CD8-positive, alpha-beta memory T cell (primary cell): ENCODE measurements at regions not wholly inside any gene's neighbourhood (a gene's known extent, or its start where the extent isn't known, plus 50 kb on each side); places are given as distances from the start of the nearest gene placed in this dataset.
"Not testable (repeated sequence)": the region's sequence is repeated elsewhere in the genome, so short reads cannot be mapped to it uniquely, and the experiment has no call there.

Source experiments
- CTCF ChIA-PET: fragments of 350-600 bp; sonication (Branson Sonifier 250); formaldehyde crosslinking; loops from one replicate; lab custom pipeline; 2021; ENCODE audit warnings: antibody characterized with exemption; lab: Charles Lee
- POLR2A ChIA-PET: fragments of 350-600 bp; sonication (Branson Sonifier 250); formaldehyde crosslinking; loops from one replicate; lab custom pipeline; 2021; ENCODE audit warnings: antibody characterized with exemption; lab: Charles Lee
- DNase-seq, 5 donors: peaks; one replicate each; pipeline versions ENCODE4 v3.0.0 to v3.0.0-alpha.2; 2020 to 2022; ENCODE audit warnings: mixed read lengths in 1 of 5
- H3K27ac ChIP-seq: one replicate; pipeline ENCODE4 v1.7.0; 2013; ENCODE audit warnings: low read depth, mild to moderate bottlenecking, low read length, moderate library complexity
- H3K27me3 ChIP-seq: 2 replicates; pipeline ENCODE4 v1.7.0; 2013; ENCODE audit warnings: low read length, mild to moderate bottlenecking; ENCODE audit not compliant: insufficient read depth, poor library complexity, severe bottlenecking
- H3K36me3 ChIP-seq: 2 replicates; pipeline ENCODE4 v1.7.0; 2013; ENCODE audit warnings: mild to moderate bottlenecking, low read length, moderate library complexity; ENCODE audit not compliant: insufficient read depth
- H3K4me1 ChIP-seq: 2 replicates; pipeline ENCODE4 v1.7.0; 2013; ENCODE audit warnings: mild to moderate bottlenecking, low read length, moderate library complexity; ENCODE audit not compliant: insufficient read depth
- H3K4me3 ChIP-seq: 2 replicates; pipeline ENCODE4 v1.7.0; 2013; ENCODE audit warnings: mild to moderate bottlenecking, low read length
- H3K9me3 ChIP-seq: 2 replicates; pipeline ENCODE4 v1.7.0; 2013; ENCODE audit warnings: mild to moderate bottlenecking, low read length
- H3K27ac Mint-ChIP-seq, 8 donors: one replicate each; pipeline ENCODE4 v1.8.0; 2020 to 2021; ENCODE audit warnings: mixed read lengths in 8 of 8, mild to moderate bottlenecking in 6 of 8, inconsistent platforms in 3 of 8, moderate library complexity in 3 of 8
- H3K27me3 Mint-ChIP-seq, 2 donors: one replicate each; pipeline ENCODE4 v1.8.0; 2020 to 2021; ENCODE audit warnings: mixed read lengths in 2 of 2, mild to moderate bottlenecking in 1 of 2, moderate library complexity in 1 of 2
- H3K36me3 Mint-ChIP-seq, 3 donors: one replicate each; pipeline ENCODE4 v1.8.0; 2020 to 2021; ENCODE audit warnings: mixed read lengths in 3 of 3, inconsistent platforms in 1 of 3, mild to moderate bottlenecking in 1 of 3
- H3K4me1 Mint-ChIP-seq, 3 donors: one replicate each; pipeline ENCODE4 v1.8.0; 2020 to 2021; ENCODE audit warnings: mixed read lengths in 3 of 3, inconsistent platforms in 1 of 3, mild to moderate bottlenecking in 1 of 3
- H3K4me3 Mint-ChIP-seq, 7 donors: one replicate each; pipeline ENCODE4 v1.8.0; 2020 to 2021; ENCODE audit warnings: mixed read lengths in 7 of 7, mild to moderate bottlenecking in 6 of 7, moderate library complexity in 4 of 7, inconsistent platforms in 2 of 7
- H3K9me3 Mint-ChIP-seq, 5 donors: one replicate each; pipeline ENCODE4 v1.8.0; 2020 to 2022; ENCODE audit warnings: mixed read lengths in 5 of 5, mild to moderate bottlenecking in 3 of 5, moderate library complexity in 2 of 5, inconsistent platforms in 1 of 5

- H3K9me3 ChIP-seq, H3K4me1 Mint-ChIP-seq, POLR2A ChIA-PET, H3K4me3 ChIP-seq, H3K36me3 ChIP-seq, H3K4me3 Mint-ChIP-seq, H3K27ac ChIP-seq, H3K27me3 Mint-ChIP-seq, H3K36me3 Mint-ChIP-seq, H3K9me3 Mint-ChIP-seq, H3K27ac Mint-ChIP-seq, CTCF ChIA-PET, H3K27me3 ChIP-seq, H3K4me1 ChIP-seq: not testable (repeated sequence)
- DNase-seq = peak in 1 of 5 donors; percentile 36
Observed at GRCh38 chr14:105720852-105721601, 194.6 kb downstream of the TMEM121 start.

- H3K27me3 Mint-ChIP-seq, H3K27ac ChIP-seq, CTCF ChIA-PET, H3K4me1 ChIP-seq, H3K4me3 ChIP-seq, H3K36me3 Mint-ChIP-seq, H3K36me3 ChIP-seq, H3K27ac Mint-ChIP-seq, H3K4me1 Mint-ChIP-seq, H3K9me3 Mint-ChIP-seq, H3K27me3 ChIP-seq, POLR2A ChIA-PET, H3K4me3 Mint-ChIP-seq, H3K9me3 ChIP-seq: not testable (repeated sequence)
- DNase-seq = peak in 1 of 5 donors; percentile 44
Observed at GRCh38 chr14:105721602-105721970, 195.2 kb downstream of the TMEM121 start.

- H3K27me3 ChIP-seq, H3K9me3 ChIP-seq, CTCF ChIA-PET, H3K4me1 Mint-ChIP-seq, POLR2A ChIA-PET, H3K36me3 ChIP-seq, H3K27ac ChIP-seq, H3K4me1 ChIP-seq, H3K4me3 Mint-ChIP-seq, H3K36me3 Mint-ChIP-seq, H3K4me3 ChIP-seq, H3K9me3 Mint-ChIP-seq, H3K27ac Mint-ChIP-seq, H3K27me3 Mint-ChIP-seq: not testable (repeated sequence)
- DNase-seq = peak in 1 of 5 donors; percentile 41
Observed at GRCh38 chr14:105721996-105722709, 195.8 kb downstream of the TMEM121 start.

- H3K4me3 ChIP-seq, H3K4me1 ChIP-seq, H3K27ac ChIP-seq, CTCF ChIA-PET, H3K27ac Mint-ChIP-seq, H3K9me3 ChIP-seq, H3K27me3 Mint-ChIP-seq, H3K27me3 ChIP-seq, H3K36me3 ChIP-seq, H3K4me3 Mint-ChIP-seq, H3K36me3 Mint-ChIP-seq, H3K4me1 Mint-ChIP-seq, POLR2A ChIA-PET: not testable (repeated sequence)
- DNase-seq = peak in 1 of 5 donors; percentile 31
- H3K9me3 Mint-ChIP-seq = peaks cover 8 to 17% (median 11%) of the 10 kb centered on the region in 5 donors
Observed at GRCh38 chr14:105723271-105723670, 196.9 kb downstream of the TMEM121 start.

- DNase-seq = peak in 1 of 5 donors; percentile 16
- H3K27me3 ChIP-seq, H3K36me3 ChIP-seq, POLR2A ChIA-PET, H3K4me3 Mint-ChIP-seq, H3K27ac Mint-ChIP-seq, H3K27me3 Mint-ChIP-seq, H3K4me3 ChIP-seq, H3K4me1 ChIP-seq, CTCF ChIA-PET, H3K36me3 Mint-ChIP-seq, H3K4me1 Mint-ChIP-seq, H3K9me3 ChIP-seq, H3K27ac ChIP-seq: not testable (repeated sequence)
- peaks cover 12 to 17% (median 13%) of the 10 kb centered on the region in 5 donors for H3K9me3 Mint-ChIP-seq
Observed at GRCh38 chr14:105723776-105724175, 197.4 kb downstream of the TMEM121 start.

- H3K9me3 ChIP-seq, H3K4me3 ChIP-seq, H3K4me1 ChIP-seq, POLR2A ChIA-PET, H3K36me3 Mint-ChIP-seq, H3K27me3 ChIP-seq, H3K27ac Mint-ChIP-seq, H3K27ac ChIP-seq, H3K4me1 Mint-ChIP-seq, CTCF ChIA-PET, H3K36me3 ChIP-seq, H3K4me3 Mint-ChIP-seq: not testable (repeated sequence)
- DNase-seq = peak in 1 of 5 donors; percentile 12
- H3K9me3 Mint-ChIP-seq = peaks cover 11 to 18% (median 13%) of the 10 kb centered on the region in 5 donors
- H3K27me3 Mint-ChIP-seq = peaks cover 4 to 21% of the 10 kb centered on the region in 2 donors
Observed at GRCh38 chr14:105729825-105730368, 203.5 kb downstream of the TMEM121 start.

- H3K27ac Mint-ChIP-seq, H3K4me1 Mint-ChIP-seq, H3K27me3 ChIP-seq, H3K36me3 Mint-ChIP-seq, H3K4me3 Mint-ChIP-seq, H3K36me3 ChIP-seq, H3K4me3 ChIP-seq, H3K4me1 ChIP-seq, DNase-seq, H3K27ac ChIP-seq, POLR2A ChIA-PET, CTCF ChIA-PET, H3K9me3 ChIP-seq: not testable (repeated sequence)
- H3K9me3 Mint-ChIP-seq = peaks cover 10 to 15% (median 11%) of the 10 kb centered on the region in 5 donors
- peaks cover 4 to 21% of the 10 kb centered on the region in 2 donors for H3K27me3 Mint-ChIP-seq
Observed at GRCh38 chr14:105730731-105731130, 204.3 kb downstream of the TMEM121 start.

- H3K4me3 Mint-ChIP-seq, CTCF ChIA-PET, H3K4me1 Mint-ChIP-seq, H3K4me3 ChIP-seq, H3K4me1 ChIP-seq, H3K9me3 ChIP-seq, H3K27me3 ChIP-seq, H3K36me3 Mint-ChIP-seq, H3K36me3 ChIP-seq, POLR2A ChIA-PET, H3K27ac ChIP-seq, H3K27ac Mint-ChIP-seq: not testable (repeated sequence)
- peaks cover 10 to 15% (median 11%) of the 10 kb centered on the region in 5 donors for H3K9me3 Mint-ChIP-seq
- peaks cover 4 to 21% of the 10 kb centered on the region in 2 donors for H3K27me3 Mint-ChIP-seq
- peak in 1 of 5 donors; percentile 40 for DNase-seq
Observed at GRCh38 chr14:105731221-105731985, 205.0 kb downstream of the TMEM121 start.
